SHP77 treated with DMSO at 0.1 percent for 48 hours (cell line): ENCODE measurements at regions not wholly inside any gene's neighbourhood (a gene's known extent, or its start where the extent isn't known, plus 50 kb on each side); places are given as distances from the start of the nearest gene placed in this dataset.

ENCODE experiments used
- DNase-seq: peaks from one replicate; lab custom pipeline; 2025; lab: John Stamatoyannopoulos, UW

DNA sequence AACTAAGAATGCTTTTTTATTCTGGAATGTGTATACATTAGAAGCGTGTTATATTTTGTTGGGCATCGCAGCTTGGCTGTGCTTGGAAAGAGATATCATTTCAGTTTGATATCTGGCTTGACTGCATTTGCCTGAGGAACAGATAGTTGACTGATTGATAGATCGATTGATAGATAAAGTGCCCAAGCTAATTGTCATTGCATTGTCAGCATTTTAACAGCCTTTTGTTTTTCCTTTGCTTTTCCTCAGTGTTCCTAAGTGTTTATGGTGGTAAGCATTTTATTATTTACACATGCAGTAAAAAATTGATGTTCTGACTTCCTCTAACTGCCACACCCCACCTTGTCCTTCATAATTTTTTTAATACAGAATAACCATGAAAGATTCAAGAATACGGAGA, 180.9 kb upstream of the GRIK2 start:
- no peak for DNase-seq

DNA sequence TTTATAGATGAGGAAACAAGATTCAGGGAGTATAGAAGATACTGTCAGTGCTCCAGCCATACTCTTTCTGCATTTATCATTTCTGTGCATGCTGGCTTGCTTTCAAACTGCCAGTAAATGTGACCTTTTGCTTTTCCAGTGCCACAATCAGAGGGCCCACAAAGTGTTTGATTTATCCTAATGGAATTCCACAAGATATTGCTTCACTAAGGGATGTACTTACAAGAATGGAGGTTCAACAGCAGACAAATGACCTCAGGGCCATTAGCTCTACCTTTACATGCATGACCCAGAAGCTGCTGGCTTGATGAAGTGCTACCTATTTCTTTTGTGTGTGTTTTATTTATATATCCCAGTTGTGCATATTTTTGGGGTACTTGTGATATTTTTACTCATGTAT, 171.5 kb upstream of the GRIK2 start:
- DNase-seq = no peak

- DNase-seq = no peak
Observed at GRCh38 chr6:101224751-101225150, 168.8 kb upstream of the GRIK2 start.

DNA sequence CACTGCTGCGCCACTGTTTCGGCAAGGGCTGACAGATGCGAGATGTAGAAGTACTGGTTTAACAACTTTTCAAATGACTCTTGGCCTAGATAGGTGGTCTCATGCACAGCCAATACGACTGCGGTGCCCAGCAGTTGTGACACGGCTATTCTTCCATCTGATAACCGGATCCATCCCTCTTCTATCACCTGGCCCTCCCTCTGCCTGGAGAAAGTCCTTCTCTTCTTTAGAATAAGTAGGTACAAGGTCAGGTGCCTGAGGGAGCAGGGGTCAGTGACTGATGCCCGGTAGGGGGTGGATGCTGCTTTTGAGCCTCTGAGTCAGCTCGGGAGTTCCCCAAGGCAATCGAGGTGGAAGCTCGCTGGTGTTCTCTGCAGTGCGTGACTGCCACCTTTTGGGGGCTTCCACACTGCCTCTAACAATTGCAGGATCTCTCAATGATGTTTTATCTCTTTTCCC, 166.8 kb upstream of the GRIK2 start:
- DNase-seq = no peak

GRCh38 chr6:101230866-101231265, 162.6 kb upstream of the GRIK2 start:
- DNase-seq = no peak

DNA sequence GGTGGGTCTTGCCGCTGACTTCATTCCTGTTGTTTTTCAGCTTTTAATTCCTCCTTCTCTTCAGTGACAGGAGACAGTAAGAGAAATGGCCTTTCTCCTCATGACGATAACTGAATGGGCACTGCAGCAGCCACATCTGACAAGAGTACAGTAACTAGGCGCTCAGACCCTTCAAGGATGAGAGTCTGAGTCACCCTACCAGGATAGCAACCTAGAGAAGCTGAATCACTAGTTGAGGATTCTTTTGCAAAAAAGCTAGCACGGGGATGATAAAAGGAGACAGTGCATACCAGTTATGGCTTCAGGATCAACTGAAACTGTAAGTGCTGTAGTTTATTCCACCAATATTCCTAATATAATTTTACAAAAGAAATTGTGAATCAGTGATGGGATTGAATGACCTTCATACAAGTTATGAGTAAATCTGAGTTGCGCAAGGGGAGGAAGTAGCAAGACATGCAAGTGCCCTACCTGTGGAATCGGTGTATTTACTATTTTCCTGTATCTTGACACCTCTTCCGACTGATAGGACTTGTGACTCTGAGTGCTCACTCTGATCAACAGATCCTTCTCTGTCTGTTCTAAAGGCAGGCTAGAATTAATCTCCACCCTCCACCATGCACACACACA, 161.8 kb upstream of the GRIK2 start:
- no peak for DNase-seq

- no peak for DNase-seq
Observed at GRCh38 chr6:101232961-101233360, 160.5 kb upstream of the GRIK2 start.

DNA sequence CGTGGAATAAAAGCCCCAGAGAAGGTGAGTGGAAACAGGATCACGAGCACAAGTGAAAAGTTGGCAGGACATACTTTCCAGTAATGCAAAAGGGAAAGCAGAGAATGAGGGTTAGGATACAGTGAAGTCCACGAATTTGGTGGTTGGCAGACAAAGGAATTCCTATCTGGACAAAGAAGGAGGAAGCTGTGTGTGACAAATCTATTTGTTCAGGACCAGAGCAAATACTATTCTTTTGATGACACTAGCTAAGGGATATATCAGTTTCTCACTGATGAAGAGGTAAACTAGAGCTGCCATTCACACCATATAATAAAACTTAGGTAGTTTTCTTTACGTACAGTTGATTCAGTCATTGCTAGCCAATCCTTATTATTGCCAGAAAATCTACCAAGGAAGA, 156.8 kb upstream of the GRIK2 start:
- DNase-seq = no peak

DNA sequence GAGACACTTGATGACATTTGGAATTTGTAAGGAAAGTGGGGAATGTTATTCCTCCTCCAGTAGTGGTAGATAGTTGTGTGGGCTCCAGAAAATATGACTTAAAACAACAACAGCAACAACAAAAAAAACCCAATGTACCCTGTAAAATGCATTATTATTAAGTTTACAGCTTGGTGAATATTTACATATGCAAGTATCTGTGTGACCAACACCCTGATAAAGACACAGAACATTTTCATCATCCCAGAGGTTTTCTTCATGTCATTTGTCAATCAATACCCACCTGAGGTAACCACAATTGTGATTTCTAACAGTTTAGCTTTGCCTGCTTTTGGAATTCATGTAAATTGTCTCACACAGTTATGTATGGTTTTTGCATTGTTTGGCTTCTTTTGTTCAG, 152.1 kb upstream of the GRIK2 start:
- DNase-seq = no peak

GRCh38 chr6:101249470-101249869, 144.0 kb upstream of the GRIK2 start:
- DNase-seq = no peak

DNA sequence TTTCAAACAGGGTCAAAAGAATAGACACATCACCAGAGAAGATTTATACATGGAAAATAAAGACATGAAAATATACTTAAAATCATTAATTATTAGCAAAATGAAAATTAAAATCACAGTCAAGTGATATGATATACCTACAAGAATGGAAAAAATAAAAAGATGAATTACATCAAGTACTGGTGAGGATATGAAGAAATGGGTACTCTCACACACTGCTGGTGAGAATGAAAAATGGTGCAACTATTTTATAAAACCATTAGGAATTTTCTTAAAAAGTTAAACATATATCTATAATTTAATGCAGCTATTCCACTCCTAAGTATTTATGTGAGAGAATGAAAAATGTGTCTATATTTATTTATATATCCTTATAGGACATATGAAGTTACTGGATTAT, 136.3 kb upstream of the GRIK2 start:
- no peak for DNase-seq

DNA sequence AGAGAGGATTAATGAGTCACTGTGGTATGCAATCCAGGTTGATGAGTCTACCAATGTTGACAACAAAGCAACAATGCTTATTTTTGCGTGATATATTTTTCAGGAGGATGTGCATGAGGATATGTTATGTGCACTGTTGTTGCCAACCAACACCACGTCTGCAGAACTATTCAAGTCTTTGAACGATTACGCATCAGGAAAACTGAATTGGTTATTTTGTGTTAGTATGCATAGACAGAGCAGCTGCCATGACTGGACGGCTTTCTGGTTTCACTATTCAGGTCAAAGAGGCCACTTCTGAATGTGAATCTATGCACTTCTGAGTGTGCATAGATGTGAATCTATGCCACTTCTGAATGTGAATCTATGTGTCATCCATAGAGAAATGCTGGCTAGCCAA, 134.0 kb upstream of the GRIK2 start:
- DNase-seq = no peak

GRCh38 chr6:101263596-101263995, 129.9 kb upstream of the GRIK2 start:
- no peak for DNase-seq

GRCh38 chr6:101266063-101266462, 127.4 kb upstream of the GRIK2 start:
- DNase-seq = no peak

- no peak for DNase-seq
Observed at GRCh38 chr6:101268541-101268940, 125.0 kb upstream of the GRIK2 start.

DNA sequence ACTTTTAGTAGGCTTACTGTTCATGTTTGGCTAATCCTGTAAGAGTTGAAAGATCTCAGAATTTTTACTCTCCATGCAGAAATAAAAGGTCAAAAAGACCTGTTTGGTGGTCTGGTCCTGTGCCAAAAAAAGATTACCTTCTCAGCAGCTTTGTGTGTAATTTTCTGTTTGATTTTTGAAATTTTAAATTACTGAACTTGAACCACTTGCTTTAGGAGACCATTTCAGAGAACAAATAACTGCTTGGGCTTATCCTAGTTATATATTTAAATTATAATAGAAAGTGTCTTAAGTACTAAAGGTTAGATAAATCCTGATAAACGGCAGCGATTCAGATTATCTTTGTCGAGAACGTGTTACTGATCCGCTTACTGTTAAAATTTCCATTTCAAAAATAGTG, 118.3 kb upstream of the GRIK2 start:
- no peak for DNase-seq

GRCh38 chr6:101276066-101276465, 117.4 kb upstream of the GRIK2 start:
- no peak for DNase-seq

- no peak for DNase-seq
Observed at GRCh38 chr6:101279410-101279809, 114.1 kb upstream of the GRIK2 start.

DNA sequence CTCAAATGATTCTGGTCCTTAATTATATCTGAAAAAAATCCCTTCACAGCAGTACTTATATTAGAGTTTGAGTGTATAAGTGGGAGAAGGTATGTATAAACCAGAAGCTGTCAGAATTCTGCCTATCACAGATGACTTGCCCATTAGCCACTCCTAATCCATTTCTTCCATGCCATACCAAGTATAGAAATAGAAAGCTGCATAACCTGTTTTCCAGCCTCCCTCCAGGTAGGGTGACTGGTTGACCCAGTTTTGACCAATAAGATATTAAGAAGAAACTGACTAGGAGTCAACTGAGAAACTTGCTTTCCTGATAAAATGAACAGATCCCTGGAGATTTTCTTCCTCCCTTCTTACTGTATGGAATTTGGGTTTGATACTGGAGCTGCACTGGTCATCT, 112.2 kb upstream of the GRIK2 start:
- DNase-seq = no peak

DNA sequence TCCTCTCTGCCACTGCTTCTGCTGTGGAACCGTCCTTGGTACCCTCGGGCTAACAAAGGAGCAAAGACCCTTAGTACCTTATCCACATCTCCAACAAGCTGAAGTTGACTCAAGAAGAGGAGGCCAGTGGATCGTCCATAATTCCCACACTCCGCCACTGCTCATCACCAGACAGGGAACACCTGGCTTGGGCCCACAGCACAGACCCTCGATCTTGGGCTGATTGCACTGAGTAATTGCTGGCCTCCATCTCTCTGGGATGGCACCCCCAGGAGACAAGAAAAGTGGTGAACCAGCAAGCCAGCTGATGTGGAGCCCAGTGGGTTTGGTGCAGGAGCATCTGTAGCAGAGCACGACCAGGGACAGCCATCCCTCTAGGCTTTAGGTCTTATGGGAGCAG, 109.4 kb upstream of the GRIK2 start:
- DNase-seq = no peak

GRCh38 chr6:101286146-101286545, 107.4 kb upstream of the GRIK2 start:
- DNase-seq = no peak

DNA sequence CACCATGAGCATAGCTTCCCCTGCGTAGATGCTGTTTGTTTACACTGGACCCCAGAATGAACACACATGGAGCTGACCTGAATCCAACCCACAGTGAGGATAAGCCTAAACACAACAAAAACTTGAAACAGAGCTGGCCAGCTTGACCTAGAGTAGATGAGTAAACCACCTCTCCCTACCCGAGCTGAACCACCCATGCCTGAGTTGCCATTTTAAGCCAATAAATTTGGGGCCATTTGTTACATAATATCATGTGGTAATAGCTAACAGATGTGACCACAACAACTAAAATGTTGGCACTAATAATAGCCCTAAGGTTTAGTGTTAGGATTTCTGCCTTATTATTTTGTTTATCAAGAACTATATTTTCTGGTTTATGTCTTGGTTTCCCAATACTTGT, 103.2 kb upstream of the GRIK2 start:
- no peak for DNase-seq

GRCh38 chr6:101294051-101294638, 99.4 kb upstream of the GRIK2 start:
- DNase-seq = no peak

DNA sequence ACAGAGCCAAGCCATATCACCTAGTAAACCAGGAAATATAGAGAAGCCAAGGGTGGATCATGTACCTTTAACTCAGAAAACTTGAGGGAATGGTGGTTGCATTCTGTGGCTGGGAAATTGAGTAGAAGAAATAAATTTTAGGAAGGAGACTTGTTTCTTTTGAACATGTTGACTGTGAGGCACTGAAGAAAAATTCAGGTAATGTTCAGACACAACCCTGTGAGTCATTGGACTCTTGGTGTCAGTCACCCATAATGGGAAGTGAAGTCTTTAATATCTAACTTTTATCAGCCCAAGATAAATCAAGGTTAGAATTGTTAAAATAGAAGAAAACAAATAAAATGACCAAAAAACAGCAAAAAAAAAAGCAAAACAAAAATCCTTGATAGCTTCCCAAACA, 98.8 kb upstream of the GRIK2 start:
- no peak for DNase-seq
